Ramos (cell line): ENCODE measurements at regions not wholly inside any gene's neighbourhood (a gene's known extent, or its start where the extent isn't known, plus 50 kb on each side); places are given as distances from the start of the nearest gene placed in this dataset.

Experiments
- in situ Hi-C: fragments of 300-500 bp; cut with MboI; formaldehyde crosslinking; loops from one replicate; pipeline ENCODE4 v1.14.3; 2022; ENCODE audit warnings: low sequenced_read_pairs; ENCODE audit not compliant: unreplicated experiment

DNA sequence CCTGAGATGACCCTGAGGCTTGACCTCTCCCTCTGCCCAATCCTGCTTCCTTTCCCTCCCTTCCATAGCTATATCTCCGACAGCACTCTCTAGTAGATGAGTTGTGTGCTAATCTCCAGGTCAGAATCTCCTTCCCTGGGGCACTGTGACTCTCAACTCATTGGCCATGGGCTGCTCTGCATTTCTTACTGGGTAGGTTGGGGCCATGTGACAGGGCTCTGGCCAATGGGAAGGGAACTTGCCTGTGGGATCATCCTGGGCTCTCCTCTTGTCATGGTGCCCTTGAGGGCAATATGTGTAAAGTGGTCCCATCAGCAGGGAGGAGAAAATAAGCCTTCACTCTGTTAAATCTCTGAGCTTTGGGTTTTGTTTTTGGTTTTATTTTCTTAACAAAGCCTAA lies 80.1 kb upstream of the ANKRD1 start:
- in situ Hi-C loops, result loop anchor here (10.0 kb wide), 1 partner anchor 244 kb away; no protein-coding TSS in a partner anchor

DNA sequence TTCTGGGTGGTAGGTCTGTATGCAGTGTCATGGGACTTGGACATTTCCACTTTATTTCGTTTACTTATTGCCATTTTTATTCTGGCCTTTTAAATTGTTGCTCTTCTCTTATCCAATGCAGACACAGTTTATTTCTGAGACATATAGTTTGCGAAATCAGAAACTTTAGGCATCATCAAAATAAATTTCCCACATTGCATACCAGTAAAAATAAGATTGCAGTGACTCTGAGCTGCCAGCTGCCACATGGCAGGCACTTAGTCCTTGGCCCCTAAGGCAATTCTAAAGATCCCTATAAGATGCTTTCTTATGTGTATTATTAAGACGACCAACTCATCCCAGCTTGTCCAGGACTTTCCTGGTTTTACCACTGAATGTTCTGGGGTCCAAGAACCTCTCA lies 81.8 kb upstream of the ANKRD1 start:
- in situ Hi-C loops, result loop anchor here (10.0 kb wide), 1 partner anchor 242 kb away; no protein-coding TSS in a partner anchor

DNA sequence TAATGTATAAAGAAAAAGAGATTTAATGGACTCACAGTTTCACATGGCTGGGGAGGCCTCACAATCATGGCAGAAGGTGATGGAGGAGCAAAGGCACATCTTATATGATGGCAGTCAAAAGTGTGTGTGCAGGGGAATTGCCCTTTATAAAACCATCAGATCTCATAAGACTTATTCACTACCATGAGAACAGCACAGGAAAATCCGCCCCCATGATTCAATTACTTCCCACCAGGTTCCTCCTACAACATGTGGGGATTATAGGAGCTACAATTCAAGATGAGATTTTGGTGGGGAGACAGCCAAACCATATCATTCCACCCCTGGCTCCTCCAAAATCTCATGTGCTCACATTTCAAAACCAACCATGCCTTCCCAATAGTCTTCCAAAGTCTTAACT lies 82.5 kb upstream of the ANKRD1 start:
- in situ Hi-C loops, result loop anchor here (10.0 kb wide), 1 partner anchor 241 kb away; no protein-coding TSS in a partner anchor

DNA sequence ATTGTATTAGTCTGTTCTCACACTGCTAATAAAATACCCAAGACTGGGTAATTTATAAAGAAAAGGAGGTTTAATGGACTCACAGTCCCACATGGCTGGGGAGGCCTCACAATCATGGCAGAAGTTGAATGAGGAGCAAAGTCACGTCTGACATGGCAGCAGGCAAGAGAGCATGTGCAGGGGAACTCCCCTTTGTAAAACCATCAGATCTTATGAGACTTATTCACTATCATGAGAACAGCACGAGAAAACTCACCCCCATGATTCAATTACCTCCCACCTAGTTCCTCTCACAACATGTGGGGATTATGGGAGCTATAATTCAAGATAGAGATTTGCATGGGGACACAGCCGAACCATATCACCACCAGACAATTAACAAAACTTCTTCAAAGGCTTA lies 84.4 kb upstream of the ANKRD1 start:
- in situ Hi-C loops, result loop anchor here (10.0 kb wide), 1 partner anchor 240 kb away; no protein-coding TSS in a partner anchor

DNA sequence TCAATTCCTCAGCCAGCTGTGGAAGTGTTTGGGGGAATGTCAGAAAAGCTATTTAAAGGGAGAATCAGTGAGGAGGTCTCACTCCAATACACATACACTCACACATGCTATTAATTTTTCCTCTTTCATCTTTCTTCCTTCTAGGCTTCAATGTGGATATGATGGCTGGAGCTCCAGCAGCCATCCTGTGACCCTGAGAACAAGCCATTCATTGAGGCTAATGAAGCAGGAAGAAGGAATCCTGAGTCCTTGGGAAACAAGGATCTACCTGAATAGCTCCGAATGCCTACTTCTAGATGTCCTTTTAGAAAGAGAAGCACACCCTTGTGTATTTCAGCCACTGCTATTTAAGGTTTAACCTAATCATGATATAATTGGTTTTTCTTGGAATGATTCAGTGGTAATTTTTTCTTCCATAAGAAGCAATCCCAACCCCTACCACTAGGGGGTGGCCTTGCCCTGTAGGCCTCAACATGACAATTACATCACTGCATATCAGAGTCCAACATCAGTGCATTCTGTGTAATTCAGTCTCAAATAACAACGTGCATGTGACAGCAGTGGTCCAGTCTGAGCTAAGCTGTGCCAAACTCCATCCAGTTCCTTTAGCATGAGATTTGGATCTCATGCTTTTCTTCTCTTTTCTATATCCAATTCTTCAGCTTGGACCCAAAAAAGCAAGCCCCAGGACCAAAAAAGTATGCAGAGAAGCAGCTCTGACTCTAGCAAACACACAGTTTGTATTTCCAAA lies 85.3 kb upstream of the ANKRD1 start:
- in situ Hi-C loops, result loop anchor here (10.0 kb wide), 1 partner anchor 239 kb away; no protein-coding TSS in a partner anchor

DNA sequence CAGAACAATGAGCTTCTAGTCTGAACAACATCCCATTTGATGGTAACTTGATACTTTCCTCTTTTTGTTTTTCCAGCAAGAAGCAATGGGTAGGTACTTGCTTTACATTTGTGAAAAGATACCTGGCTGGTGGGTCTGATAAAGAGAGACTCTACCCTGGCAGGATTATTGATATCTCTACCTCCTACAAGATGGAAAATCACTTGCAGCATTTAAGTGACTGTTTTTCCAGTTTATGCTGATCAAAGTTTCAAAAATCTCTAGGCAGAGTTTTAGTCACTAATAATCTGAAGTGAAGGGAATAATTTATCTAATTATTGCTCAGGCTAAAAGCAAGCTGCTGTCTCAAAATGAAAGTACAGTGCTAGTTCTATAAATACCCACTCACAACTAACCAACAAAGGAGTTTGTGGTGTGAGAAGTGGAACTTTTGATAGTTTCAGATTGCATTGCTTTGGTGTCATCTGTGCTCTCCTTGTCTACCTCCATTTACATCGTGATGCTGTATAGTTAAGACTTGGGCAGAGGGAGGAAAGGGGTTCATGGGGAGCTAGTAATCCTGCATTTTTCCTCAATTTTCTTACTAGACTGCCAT lies 86.0 kb upstream of the ANKRD1 start:
- in situ Hi-C loops, result loop anchor here (10.0 kb wide), 1 partner anchor 238 kb away; no protein-coding TSS in a partner anchor

DNA sequence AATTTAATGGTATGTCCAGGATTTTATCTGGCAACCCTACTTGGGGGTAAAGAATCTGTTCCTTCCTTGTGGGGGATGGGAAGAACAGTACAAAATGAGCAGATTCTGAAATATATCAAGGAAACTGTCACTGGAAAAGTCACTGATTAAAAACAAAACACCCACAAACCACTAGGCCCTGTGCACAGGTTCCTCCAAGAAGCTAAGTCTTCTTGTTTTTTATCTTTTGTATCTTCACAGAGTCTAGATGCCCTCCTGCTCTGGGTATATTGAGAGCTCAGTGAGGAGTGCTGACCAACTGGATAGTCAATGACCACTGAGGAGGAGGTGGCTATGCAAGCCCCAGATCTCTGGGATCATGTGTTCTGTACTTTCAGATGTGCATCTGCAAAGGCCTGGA lies 86.8 kb upstream of the ANKRD1 start:
- in situ Hi-C loops, result loop anchor here (10.0 kb wide), 1 partner anchor 237 kb away; no protein-coding TSS in a partner anchor

DNA sequence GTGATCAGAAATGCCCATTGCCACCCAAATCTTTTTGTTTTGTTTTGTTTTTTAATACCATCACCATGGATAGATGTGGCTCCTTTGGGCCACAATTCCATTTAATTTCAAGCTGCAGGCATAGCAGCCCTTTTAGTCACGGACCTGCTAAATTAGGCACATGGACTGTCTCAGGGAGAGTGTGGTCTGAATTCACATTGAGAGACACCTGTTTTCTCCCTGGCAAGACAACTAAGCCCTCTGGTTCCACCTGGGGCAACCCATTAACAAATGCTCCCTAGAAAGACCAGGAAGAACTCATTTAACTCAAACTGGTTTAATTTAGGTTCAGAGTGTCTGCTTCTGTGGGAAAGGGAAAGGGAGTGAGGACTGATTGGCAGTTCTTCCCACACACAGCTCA lies 88.2 kb upstream of the ANKRD1 start:
- in situ Hi-C loops, result loop anchor here (10.0 kb wide), 1 partner anchor 236 kb away; no protein-coding TSS in a partner anchor

DNA sequence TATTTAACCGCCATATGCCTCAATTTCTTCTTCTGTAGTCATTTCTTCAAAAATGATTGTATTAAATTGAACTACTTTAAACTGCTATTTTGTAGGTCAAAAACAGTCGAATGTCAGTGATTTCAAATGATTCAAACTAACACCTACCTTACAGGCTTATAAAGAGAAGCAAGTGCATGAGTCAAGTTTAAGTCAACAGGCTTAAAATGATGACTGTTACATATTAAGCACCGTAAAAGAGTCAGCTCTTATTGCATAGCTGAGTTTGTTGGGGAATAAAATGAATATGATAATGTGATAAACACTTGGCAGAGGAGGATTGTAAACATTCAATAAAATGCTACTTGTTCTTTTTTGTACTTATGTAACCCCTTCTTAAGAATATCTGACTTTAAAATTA lies 90.1 kb upstream of the ANKRD1 start:
- in situ Hi-C loops, result no loop called here

DNA sequence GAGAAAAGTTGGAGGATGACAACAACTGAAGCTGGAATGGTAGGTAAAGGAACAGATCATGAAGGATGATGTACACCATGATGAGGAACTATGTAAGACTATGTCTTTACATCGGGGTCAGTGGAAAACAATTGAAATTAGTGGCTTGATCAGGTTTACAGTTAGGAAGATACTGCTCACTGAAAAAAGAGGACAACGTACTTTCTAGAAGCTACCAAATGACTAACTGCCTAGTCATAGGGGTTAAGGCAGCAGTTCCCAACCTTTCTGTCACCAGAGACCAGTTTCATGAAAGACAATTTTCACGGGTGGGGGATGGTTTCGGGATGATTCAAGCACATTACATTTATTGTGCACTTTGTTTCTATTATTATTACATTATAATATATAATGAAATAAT lies 91.6 kb upstream of the ANKRD1 start:
- in situ Hi-C loops, result no loop called here

DNA sequence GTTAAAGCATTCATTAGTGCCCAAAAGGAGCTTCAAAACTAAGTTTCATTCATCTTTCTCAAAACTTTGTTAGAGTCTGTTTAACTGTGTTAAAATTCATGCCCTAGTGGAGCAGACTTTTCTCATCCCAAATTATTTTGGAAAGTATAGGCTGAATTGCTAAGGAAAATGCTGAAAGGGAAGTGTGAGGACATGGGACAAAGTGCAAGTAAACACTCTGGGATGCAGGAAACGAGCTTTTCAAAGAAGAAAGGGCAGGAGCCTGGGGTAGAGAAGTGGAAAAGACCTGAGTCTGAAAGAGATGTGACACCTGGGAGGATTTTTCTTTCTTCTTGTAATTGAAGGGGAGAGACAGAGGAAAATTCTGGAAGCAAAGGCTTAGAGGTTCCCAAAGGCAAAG lies 93.1 kb upstream of the ANKRD1 start:
- in situ Hi-C loops, result no loop called here

DNA sequence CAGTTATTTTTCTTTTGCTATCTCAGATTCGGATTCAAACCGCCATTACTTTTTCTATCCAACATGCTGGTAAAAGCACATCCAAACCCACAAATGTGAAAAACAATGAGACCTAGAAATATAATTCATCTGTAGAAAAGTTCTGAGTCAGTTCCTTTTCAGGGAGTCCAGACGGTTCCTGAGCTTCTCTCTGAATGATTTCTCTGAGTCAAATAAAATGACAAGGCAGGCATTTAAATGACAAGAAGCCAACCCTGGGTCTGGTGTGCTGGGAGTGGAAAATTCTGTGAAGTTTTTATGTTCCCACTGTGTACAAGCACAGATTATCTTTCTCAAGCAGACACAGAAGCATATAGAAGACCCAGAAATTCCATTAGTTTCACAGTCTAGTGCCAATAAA lies 96.3 kb upstream of the ANKRD1 start:
- in situ Hi-C loops, result no loop called here

DNA sequence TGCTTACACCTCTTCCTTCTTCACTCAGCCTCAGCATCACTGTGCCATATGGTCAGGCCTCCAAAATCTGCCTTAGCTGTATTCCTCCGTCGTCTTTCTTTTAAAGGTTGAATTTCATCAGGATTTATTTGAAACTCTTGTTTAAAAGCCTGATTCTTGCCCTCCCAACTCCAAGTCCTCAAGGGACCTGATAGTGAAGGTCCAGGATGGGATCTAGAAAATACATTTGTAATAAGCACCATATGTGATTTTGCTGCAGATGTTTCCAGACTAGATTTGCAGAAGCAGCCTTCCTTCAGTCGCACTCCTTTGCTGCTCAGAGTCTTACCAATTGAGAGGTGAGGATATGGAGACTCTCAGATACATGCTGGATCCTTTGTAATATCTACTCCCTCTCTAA lies 101.0 kb upstream of the ANKRD1 start:
- in situ Hi-C loops, result no loop called here

DNA sequence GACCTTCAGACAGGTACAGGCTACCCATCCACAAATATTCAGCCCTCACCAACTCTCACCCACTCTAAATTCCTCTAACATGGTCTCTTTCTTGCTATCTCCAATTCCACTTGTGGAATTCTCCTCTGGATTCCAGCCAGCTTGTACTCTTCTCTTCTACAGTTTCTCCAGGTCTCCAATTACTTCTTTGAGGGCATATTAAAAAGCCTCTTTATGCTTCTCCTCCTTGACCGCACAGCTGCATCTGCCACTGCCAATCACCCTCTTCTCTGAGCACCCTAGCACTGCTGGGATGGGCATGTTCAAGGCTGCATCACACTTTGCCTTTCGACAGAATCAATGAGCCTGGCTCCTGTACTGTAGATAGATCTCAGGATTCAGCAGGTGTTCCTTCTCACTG lies 101.5 kb upstream of the ANKRD1 start:
- in situ Hi-C loops, result no loop called here

DNA sequence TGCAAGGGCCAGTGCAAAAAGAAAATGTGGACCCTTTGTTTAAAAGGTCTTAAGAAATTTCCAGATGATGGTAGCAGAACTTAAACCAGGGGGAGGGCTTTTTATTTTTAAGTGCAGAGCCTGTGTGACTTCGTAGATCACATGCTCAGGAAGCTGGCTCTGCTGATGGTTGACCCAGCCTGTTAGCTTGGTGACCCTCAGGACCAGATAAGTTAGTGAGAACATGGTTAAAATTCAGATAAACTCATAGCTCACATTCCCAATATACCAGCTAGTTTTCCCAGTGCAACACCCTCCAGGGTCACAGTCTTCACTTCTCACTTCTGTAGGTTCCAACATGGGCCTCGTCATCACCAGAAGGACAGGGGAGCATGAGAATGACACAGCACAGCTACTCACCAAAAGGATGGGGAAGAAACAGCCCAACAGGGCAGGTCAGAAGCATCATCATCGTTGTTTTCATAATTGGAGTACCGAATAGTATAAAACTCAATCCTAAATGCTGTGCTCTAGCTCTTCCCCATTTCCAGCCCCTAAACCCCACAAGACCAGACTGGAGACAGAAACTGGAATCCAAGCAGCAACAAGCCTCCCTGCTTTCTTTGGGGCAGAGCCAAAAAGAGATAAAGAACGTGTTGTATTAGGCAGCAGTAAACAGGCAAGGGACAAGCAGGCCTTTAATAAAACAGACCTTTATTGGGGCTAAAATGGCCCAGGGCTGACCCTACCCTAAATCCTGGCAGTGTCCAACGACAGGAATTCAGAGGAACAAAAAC lies 102.2 kb upstream of the ANKRD1 start:
- in situ Hi-C loops, result no loop called here

DNA sequence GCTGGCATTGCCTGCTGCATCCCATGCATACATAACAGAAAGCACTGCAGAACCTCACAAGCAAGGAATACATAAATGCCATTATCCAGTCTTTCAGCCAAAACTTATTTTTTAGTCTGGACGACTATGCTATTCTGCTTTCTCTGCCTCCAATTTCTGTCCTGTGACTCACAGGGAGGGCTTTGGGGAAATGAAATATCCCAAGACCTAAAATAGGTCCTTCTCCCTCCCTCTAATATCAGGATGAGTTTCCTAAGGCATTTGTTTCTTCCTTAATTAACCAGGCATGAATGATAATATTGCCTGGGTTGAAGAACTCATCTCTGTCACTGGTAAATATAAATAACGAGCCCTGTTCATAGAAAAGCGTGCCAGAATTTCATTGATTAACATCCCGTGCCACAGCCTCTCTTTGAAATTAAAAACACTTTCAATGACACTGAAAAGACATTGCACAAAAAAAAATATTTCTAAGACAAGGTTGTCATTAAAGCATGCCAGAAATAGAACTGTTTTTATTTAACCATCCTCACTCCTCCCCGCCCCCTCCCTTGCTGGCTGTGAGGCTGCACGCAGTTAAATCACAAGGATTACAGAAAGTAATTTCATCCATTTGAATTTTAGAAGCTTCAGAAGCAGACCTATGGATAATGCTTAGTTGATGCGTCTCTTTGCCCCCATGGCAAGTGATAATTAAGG lies 103.0 kb upstream of the ANKRD1 start:
- in situ Hi-C loops, result no loop called here

DNA sequence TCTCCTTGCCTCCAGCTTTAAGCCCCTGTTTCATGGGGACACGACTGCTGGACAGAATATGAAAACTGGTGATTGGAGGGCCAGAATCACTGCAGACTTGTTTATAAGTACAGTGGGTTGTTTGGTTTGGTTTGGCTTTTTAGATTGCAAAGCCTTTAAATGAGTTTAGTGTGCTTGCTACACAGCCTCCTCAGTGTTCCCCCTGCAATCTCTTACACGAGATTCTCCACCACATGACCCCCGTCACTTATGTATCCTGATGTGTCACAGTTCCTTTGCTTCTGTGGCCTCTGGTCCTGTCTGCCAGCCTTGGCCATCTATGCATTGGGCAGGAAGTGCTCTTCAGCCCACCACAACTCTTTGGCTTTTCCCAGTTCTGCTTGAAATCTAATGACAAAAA lies 103.7 kb upstream of the ANKRD1 start:
- in situ Hi-C loops, result no loop called here

DNA sequence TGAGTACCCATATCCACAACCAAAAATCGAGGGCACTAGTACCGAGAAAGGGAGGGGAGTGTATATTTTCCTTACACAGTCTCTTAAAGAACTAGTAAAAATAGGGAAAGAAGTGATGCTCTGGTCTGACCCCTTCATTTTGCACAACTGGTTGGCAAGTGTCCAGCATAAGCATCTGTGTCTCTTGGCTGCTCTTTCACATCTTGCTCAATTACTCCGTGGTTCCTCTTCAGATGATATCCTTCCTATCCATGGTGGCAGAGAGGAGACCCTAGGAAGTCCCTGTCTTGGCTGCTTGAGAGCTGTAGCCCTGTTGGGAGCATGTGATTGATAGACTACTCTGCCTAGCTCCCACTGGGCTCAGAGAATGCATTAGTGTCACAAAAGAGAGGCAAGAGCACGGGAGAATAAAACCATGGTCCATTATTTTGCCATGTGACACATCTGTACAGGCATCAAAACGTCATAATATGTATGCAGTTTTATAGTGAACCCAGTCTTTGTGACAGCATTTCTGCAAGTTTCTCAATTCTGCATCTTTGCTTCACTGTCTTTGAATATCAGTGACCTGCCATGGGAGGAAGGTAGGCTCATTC lies 111.8 kb upstream of the ANKRD1 start:
- in situ Hi-C loops, result no loop called here

DNA sequence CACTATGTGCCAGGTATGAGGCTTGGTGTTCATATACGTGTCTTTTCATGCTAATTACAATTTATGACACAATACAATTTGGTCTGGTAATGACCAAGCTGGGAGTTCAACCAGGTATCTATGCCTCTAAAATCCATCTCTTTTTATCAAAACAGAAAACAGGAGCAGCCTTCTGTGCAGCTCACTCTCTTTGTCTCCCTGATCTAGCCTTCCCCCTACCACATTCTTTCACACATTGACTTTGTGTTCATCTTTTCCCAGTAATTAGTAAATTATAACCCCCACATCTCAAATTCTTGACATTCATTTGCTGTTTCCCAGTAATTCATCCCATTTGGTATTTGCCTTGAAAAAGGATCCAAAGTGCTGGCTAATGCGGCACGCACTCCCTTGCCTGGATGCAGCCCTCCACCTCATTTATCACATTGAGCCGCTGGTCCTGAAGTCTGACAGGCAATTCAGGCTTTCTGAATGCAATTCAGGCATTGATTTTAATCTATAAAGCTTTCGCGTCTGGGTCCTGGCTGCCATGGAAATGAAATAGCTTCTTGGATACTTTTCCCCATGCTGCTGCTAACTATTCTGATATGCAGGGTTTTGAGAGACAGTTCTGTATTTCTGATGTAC lies 112.5 kb upstream of the ANKRD1 start:
- in situ Hi-C loops, result no loop called here
